HFF-Myc (cell line): ENCODE measurements at regions not wholly inside any gene's neighbourhood (a gene's known extent, or its start where the extent isn't known, plus 50 kb on each side); places are given as distances from the start of the nearest gene placed in this dataset.
A peak's percentile ranks its signal among the peaks of the same experiment; 100 is the strongest.
"Not testable (repeated sequence)": the region's sequence is repeated elsewhere in the genome, so short reads cannot be mapped to it uniquely, and the experiment has no call there.

ENCODE experiments used
- DNase-seq: peaks from one replicate; pipeline ENCODE4 v3.0.0-alpha.2; 2011; ENCODE audit warnings: low read depth; ENCODE audit errors: extremely low read depth
- H3K4me3 ChIP-seq: replicated peaks from 2 replicates; pipeline ENCODE4 v1.5.1; 2011; ENCODE audit warnings: low read depth, mild to moderate bottlenecking, control low read depth, low read length
- CTCF ChIP-seq: IDR thresholded peaks from 2 replicates; pipeline ENCODE4 v1.5.1; 2012; ENCODE audit warnings: mild to moderate bottlenecking, low read depth, low read length, control low read depth; ENCODE audit errors: missing control alignments

GRCh38 chr20:19867940-19868371 is 109.9 kb downstream of the RIN2 start:
- H3K4me3 ChIP-seq: no peak overlapping the region
- peak; percentile 36 for DNase-seq
- no peak for TF ChIP-seq CTCF

- no peak for DNase-seq
- no peak for TF ChIP-seq CTCF
- H3K4me3 ChIP-seq: no peak overlapping the region
These were observed 110.4 kb downstream of the RIN2 start for GRCh38 chr20:19868441-19868840.

- DNase-seq: no peak
- H3K4me3 ChIP-seq: no peak overlapping the region
- no peak for TF ChIP-seq CTCF
These were observed 113.9 kb downstream of the RIN2 start for GRCh38 chr20:19872001-19872400.

- TF ChIP-seq CTCF: no peak
- DNase-seq: no peak
- no peak overlapping the region for H3K4me3 ChIP-seq
These were observed 116.1 kb downstream of the RIN2 start for GRCh38 chr20:19874040-19874727.

GRCh38 chr20:19875376-19876221 is 117.5 kb downstream of the RIN2 start:
- TF ChIP-seq CTCF: no peak
- no peak for DNase-seq
- no peak overlapping the region for H3K4me3 ChIP-seq

GRCh38 chr20:19876828-19877460 is 118.9 kb downstream of the RIN2 start:
- no peak overlapping the region for H3K4me3 ChIP-seq
- TF ChIP-seq CTCF: no peak

GRCh38 chr20:19879874-19880255 is 121.8 kb downstream of the RIN2 start:
- H3K4me3 ChIP-seq, DNase-seq: not testable (repeated sequence)

More at GRCh38 chr20:19876828-19877460, 118.9 kb downstream of the RIN2 start:
- DNase-seq: no peak
